T-helper 17 cell (primary cell): ENCODE measurements at regions not wholly inside any gene's neighbourhood (a gene's known extent, or its start where the extent isn't known, plus 50 kb on each side); places are given as distances from the start of the nearest gene placed in this dataset.

Experiments
- ATAC-seq: fragments of 150-1000 bp; cut with Tn5 transposase; 2 replicates; pipeline ENCODE4 v1.10.0; 2021; ENCODE audit warnings: mild to moderate bottlenecking, moderate library complexity
- DNase-seq, 3 donors: peaks; one replicate each; pipeline versions ENCODE4 v3.0.0 to v3.0.0-alpha.2; 2020 to 2021
- H3K9me3 ChIP-seq: one replicate; pipeline ENCODE4 v1.7.0; 2013; ENCODE audit warnings: low read length, mild to moderate bottlenecking; ENCODE audit not compliant: control insufficient read depth, poor library complexity, severe bottlenecking
- H3K27ac Mint-ChIP-seq: one replicate; pipeline ENCODE4 v1.8.0; 2022; ENCODE audit warnings: mild to moderate bottlenecking, moderate library complexity, mixed read lengths
- H3K27me3 Mint-ChIP-seq: one replicate; pipeline ENCODE4 v1.8.0; 2022; ENCODE audit warnings: mixed read lengths
- H3K36me3 Mint-ChIP-seq: one replicate; pipeline ENCODE4 v1.8.0; 2022; ENCODE audit warnings: low read depth, mixed read lengths
- H3K4me1 Mint-ChIP-seq: one replicate; pipeline ENCODE4 v1.8.0; 2022; ENCODE audit warnings: mild to moderate bottlenecking, mixed read lengths
- H3K4me3 Mint-ChIP-seq: one replicate; pipeline ENCODE4 v1.8.0; 2022; ENCODE audit warnings: mild to moderate bottlenecking, moderate library complexity, mixed read lengths

DNA sequence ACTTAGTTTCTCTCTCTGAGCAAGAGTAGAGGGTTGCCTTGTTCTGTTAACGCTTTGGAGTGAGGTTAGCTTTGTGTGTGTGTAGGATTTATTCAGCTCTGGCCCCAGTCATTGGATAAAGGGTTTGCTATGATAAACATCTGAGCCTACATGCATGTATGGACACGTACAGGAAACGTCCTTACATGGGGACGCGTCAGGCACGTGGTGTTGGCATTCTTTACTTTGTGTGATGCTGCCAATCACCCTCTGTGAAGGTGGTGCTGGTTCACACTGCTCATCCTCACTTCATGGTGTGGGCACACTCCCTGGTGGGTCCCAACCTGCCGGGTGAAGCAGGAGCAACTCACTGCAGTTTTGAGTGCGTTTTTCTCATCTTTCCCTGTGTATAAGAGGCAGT is 53.4 kb upstream of the CD93 start:
- H3K27ac Mint-ChIP-seq = no peak overlapping the region
- ATAC-seq = no peak
- H3K4me3 Mint-ChIP-seq = no peak overlapping the region
- H3K9me3 ChIP-seq = no peaks in the 10 kb centered on the region
- H3K27me3 Mint-ChIP-seq = no peaks in the 10 kb centered on the region
- H3K36me3 Mint-ChIP-seq = no peaks in the 10 kb centered on the region
- no peak for DNase-seq
- H3K4me1 Mint-ChIP-seq = peaks cover 30% of the 10 kb centered on the region

DNA sequence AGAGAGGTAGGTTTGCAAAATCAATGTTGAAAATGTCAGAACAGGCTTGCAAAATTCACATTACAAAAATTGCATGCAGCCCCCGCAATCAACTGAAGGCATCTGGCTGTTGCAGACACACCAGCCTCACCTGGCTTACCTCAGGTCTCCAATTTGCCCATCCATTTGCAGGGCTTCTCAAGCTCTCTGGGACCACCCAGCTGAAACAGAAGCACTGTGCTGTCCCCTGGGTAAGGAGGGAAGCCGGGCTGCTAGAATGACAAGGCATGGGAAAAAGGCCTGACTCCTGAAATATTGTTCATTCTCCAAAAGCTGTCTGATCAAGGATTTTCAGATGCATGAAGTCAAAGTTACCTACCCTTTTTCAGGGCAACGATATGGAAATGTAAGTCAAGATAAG is 52.6 kb upstream of the CD93 start:
- Mint-ChIP-seq H3K4me1 (peaks cover 23% of the 10 kb centered on the region), H3K36me3 (no peaks in the 10 kb centered on the region), H3K4me3 (no peak overlapping the region), H3K27me3 (no peaks in the 10 kb centered on the region), H3K27ac (no peak overlapping the region)
- no peaks in the 10 kb centered on the region for H3K9me3 ChIP-seq
- ATAC-seq (no peak), DNase-seq (no peak)

DNA sequence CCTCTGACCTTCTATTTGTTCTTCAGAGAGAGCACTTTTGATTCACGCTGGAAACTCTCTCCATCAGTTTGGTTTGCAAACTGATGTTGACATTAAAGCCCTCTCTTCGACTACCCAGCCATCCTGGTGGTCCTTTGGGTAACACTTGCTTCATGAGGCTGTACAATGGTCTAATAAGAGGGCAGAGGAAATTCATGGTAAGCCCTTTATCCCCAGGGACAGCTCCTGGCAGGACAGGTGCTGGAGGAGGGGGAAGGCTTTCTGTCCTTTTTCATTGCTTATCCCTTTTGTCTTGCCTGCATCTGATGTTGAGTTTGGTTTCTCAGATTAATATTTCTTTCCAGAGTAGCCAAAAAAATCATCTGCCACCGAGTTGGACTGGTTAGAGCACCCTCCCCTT is 52.1 kb upstream of the CD93 start:
- no peaks in the 10 kb centered on the region for H3K9me3 ChIP-seq
- no peaks in the 10 kb centered on the region for H3K27me3 Mint-ChIP-seq
- DNase-seq (no peak), ATAC-seq (no peak)
- no peak overlapping the region for H3K27ac Mint-ChIP-seq
- no peak overlapping the region for H3K4me3 Mint-ChIP-seq
- H3K36me3 Mint-ChIP-seq = no peaks in the 10 kb centered on the region
- peaks cover 20% of the 10 kb centered on the region for H3K4me1 Mint-ChIP-seq

DNA sequence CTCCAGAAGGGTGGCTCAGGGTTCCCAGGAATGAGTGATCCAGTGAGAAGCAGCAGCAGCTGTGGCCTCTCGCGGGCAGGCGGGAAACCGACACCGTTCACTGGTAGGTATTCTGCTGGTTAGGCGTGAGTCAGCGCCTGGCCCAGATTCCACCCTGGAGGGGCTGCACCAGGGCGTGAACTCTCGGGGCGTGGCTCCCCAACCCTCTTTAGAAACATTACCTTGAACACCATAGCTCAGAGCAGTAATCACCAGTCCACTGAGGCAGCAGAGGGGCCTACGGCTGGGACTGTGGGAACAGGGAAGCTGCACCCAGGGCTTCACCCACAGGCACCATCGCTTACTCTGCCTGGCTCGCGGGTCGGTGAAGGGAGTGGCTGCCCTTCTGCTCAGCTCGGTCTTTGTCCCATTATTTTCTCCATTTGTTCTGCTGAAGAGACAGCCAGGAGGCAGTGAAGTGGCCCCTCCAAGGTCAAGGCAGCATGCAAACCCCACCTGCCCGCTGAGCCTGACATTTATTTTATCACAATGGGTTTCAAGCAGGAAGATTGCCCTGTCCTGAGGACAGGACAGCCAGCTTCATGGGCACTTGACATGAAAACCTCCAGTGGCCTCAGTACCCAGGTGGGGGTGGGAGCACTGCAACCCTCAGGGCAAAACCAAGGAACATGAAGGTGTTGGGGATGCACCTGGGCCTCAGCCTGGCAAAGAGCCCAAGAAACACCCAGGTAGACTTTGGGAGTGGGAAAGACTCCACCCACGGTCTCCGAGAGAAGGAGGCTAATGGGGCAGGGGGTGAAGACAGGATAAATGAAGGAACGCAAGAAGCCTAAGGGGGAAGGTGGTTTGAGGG is 51.0 kb upstream of the CD93 start:
- H3K4me1 Mint-ChIP-seq = peaks cover 11% of the 10 kb centered on the region
- no peak overlapping the region for H3K27ac Mint-ChIP-seq
- no peaks in the 10 kb centered on the region for H3K36me3 Mint-ChIP-seq
- no peaks in the 10 kb centered on the region for H3K27me3 Mint-ChIP-seq
- H3K9me3 ChIP-seq = no peaks in the 10 kb centered on the region
- ATAC-seq (no peak), DNase-seq (no peak)
- H3K4me3 Mint-ChIP-seq = no peak overlapping the region

DNA sequence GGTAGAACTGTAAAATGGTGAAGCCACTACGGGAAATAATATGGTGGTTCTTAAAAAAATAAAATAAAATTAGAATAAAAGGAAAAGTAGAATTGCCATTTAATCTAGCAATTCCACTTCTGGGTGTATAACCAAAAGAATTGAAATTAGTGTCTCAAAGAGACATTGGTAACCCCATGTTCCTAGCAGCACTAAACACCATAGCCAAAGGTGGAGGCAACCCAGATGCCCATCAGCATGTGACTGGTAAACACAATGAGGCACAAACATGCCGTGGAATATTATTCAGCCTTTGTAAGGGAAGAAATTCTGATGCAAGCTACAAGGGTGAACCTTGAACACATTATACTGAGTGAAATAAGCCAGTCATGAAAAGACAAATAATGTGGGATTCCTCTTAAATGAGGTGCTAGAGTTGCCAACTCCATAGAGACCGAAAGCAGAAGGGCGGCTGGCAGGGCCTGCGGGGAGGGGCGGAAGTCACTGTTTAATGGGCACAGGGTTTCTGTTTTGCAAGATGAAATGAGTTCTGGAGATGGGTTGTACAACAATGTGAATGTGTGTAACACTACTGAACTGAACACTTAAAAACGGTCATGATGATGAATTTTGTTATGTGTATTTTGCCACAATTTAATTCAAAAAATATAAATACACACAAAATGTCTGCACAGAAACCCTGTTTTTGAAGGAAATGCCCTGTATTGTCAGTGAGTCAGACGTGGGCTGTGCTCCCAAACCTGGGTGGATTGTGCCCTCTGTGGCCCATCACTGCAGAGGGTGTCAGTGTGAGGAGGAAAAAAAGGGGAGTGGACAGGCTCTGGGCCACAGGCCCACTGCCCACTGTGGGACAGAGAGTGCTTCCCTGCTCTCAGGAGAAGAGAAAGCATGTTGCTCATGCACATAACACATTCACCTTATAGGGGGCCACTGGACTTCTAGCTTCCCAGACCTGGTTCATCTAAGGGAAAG is 49.6 kb upstream of the CD93 start:
- no peak overlapping the region for H3K4me3 Mint-ChIP-seq
- peaks cover 6% of the 10 kb centered on the region for H3K4me1 Mint-ChIP-seq
- H3K27ac Mint-ChIP-seq = no peak overlapping the region
- DNase-seq (no peak), ATAC-seq (no peak)
- no peaks in the 10 kb centered on the region for H3K36me3 Mint-ChIP-seq
- no peaks in the 10 kb centered on the region for H3K27me3 Mint-ChIP-seq
- H3K9me3 ChIP-seq = no peaks in the 10 kb centered on the region
